Adrenal gland (tissue), 9 donors: ENCODE measurements at regions not wholly inside any gene's neighbourhood (a gene's known extent, or its start where the extent isn't known, plus 50 kb on each side); places are given as distances from the start of the nearest gene placed in this dataset.
"Not testable (repeated sequence)": the region's sequence is repeated elsewhere in the genome, so short reads cannot be mapped to it uniquely, and the experiment has no call there.

Experiments used
- DNase-seq, 7 donors: peaks; one replicate each; pipeline ENCODE4 v3.0.0-alpha.2; 2019 to 2020
- H3K27ac ChIP-seq, 5 donors: fragments of 200-600 bp; sonication (generic) in 4 of 5; 1 replicate in 3 of 5; 2 replicates in 2 of 5; pipeline versions ENCODE4 v1.5.1 to v1.8.0; 2016 to 2020; ENCODE audit warnings: mild to moderate bottlenecking in 1 of 5
- H3K27me3 ChIP-seq: fragments of 200-600 bp; 2 replicates; pipeline ENCODE4 v1.8.0; 2021
- H3K36me3 ChIP-seq, 2 donors: fragments of 200-600 bp; replicated peaks in 1 of 2; 1 replicate in 1 of 2; 2 replicates in 1 of 2; pipeline versions ENCODE4 v1.5.1 to v1.8.0; 2018 to 2022
- H3K4me1 ChIP-seq, 2 donors: fragments of 200-600 bp; replicated peaks in 1 of 2; 1 replicate in 1 of 2; 2 replicates in 1 of 2; pipeline versions ENCODE4 v1.5.1 to v1.8.0; 2018 to 2021
- H3K4me3 ChIP-seq, 4 donors: fragments of 200-600 bp; sonication (generic) in 3 of 4; one replicate each; pipeline ENCODE4 v1.5.1; 2016 to 2018
- H3K9me3 ChIP-seq, 3 donors: fragments of 200-600 bp; sonication (generic) in 1 of 3; replicated peaks in 1 of 3; 1 replicate in 2 of 3; 2 replicates in 1 of 3; pipeline versions ENCODE4 v1.5.1 to v1.8.0; 2016 to 2021
- CTCF ChIP-seq, 6 experiments: fragments of 450-650 bp in 4 of 6; fragments of 200-600 bp in 2 of 6; sonication (generic) in 1 of 6; IDR thresholded peaks; 1 replicate in 5 of 6; 2 replicates in 1 of 6; pipeline versions ENCODE4 v1.5.1 to v1.8.0; 2016 to 2021; ENCODE audit warnings: antibody characterized with exemption in 6 of 6, mild to moderate bottlenecking in 2 of 6, moderate library complexity in 1 of 6
- POLR2A ChIP-seq, 2 donors: fragments of 450-650 bp; IDR thresholded peaks; one replicate each; pipeline ENCODE4 v1.6.1; 2017; ENCODE audit warnings: antibody characterized with exemption in 2 of 2, mild to moderate bottlenecking in 2 of 2, moderate library complexity in 1 of 2
- WGBS, 4 donors: extraction: QIAGEN DNeasy Blood & Tissue Kit in 2 of 4; methylation state at CpG; one replicate each; pipeline versions ENCODE4 v1.1.5 to v1.1.7; 2013 to 2017; 5-methylcytosine and 5-hydroxymethylcytosine counted together
- intact Hi-C, 2 donors: fragments of 100-400 bp; cut with DNase I; formaldehyde crosslinking; loops; one replicate each; pipeline versions ENCODE4 v1.14.1 to v1.15.0; 2022 to 2023
- donor health status: healthy with polysubstance abuse.
- donor health status: Bipolar disorder and iron deficiency.
- donor health status: DM: yes; HTN: yes; CAD: no.
- donor health status: DM: no; HTN: no; CAD: no.
- donor health status: DM: no; HTN: no; CAD: no.

GRCh38 chr3:145906301-145906700, 254.7 kb downstream of the PLOD2 start:
- no peaks in the 10 kb centered on the region for H3K27me3 ChIP-seq
- H3K4me3 ChIP-seq, result no peak overlapping the region
- TF ChIP-seq CTCF (IDR thresholded peaks at IDR 0.05) (no peak), POLR2A (IDR thresholded peaks at IDR 0.05) (no peak)
- intact Hi-C loops, result no loop called here
- no peaks in the 10 kb centered on the region for H3K4me1 ChIP-seq
- no peaks in the 10 kb centered on the region for H3K36me3 ChIP-seq
- no peak overlapping the region for H3K27ac ChIP-seq
- DNase-seq, result no peak
- H3K9me3 ChIP-seq, result no peaks in the 10 kb centered on the region

- intact Hi-C loops, result no loop called here
- 83 to 90% (median 87%) methylated on average over 2 of the region's 2 CpGs for WGBS, 4 donors
- Histone ChIP-seq H3K4me1 (no peaks in the 10 kb centered on the region), H3K27me3 (no peaks in the 10 kb centered on the region), H3K4me3 (no peak overlapping the region), H3K27ac (no peak overlapping the region), H3K36me3 (no peaks in the 10 kb centered on the region), H3K9me3 (no peaks in the 10 kb centered on the region)
- TF ChIP-seq CTCF (IDR thresholded peaks at IDR 0.05), result no peak
- no peak for TF ChIP-seq POLR2A (IDR thresholded peaks at IDR 0.05)
- DNase-seq, result no peak
Observed at GRCh38 chr3:145906755-145907154, 254.2 kb downstream of the PLOD2 start.

- WGBS, 4 donors, result 69 to 89% (median 79%) methylated on average over 2 of the region's 2 CpGs
- TF ChIP-seq POLR2A (IDR thresholded peaks at IDR 0.05), result no peak
- no peak for TF ChIP-seq CTCF (IDR thresholded peaks at IDR 0.05)
- H3K9me3 ChIP-seq, result no peaks in the 10 kb centered on the region
Observed at GRCh38 chr3:145911016-145911415, 250.0 kb downstream of the PLOD2 start.

GRCh38 chr3:145915787-145916186, 245.2 kb downstream of the PLOD2 start:
- WGBS, 4 donors, result 62 to 75% (median 69%) methylated on average over 3 of the region's 3 CpGs
- no peak overlapping the region for H3K27ac ChIP-seq
- DNase-seq, result no peak
- H3K9me3 ChIP-seq, result no peaks in the 10 kb centered on the region
- H3K4me3 ChIP-seq, result no peak overlapping the region
- no peaks in the 10 kb centered on the region for H3K27me3 ChIP-seq
- H3K4me1 ChIP-seq, result no peaks in the 10 kb centered on the region
- TF ChIP-seq CTCF (IDR thresholded peaks at IDR 0.05), result no peak
- no peak for TF ChIP-seq POLR2A (IDR thresholded peaks at IDR 0.05)
- H3K36me3 ChIP-seq, result no peaks in the 10 kb centered on the region
- intact Hi-C loops, result no loop called here

More at GRCh38 chr3:145911016-145911415, 250.0 kb downstream of the PLOD2 start:
- Histone ChIP-seq H3K27me3 (no peaks in the 10 kb centered on the region), H3K4me3 (no peak overlapping the region), H3K36me3 (no peaks in the 10 kb centered on the region), H3K4me1 (no peaks in the 10 kb centered on the region), H3K27ac (no peak overlapping the region)
- DNase-seq, result no peak
- intact Hi-C loops, result no loop called here

- H3K27ac ChIP-seq, H3K27me3 ChIP-seq, H3K4me1 ChIP-seq, H3K4me3 ChIP-seq, DNase-seq, H3K9me3 ChIP-seq, intact Hi-C loops, H3K36me3 ChIP-seq: not testable (repeated sequence)
- WGBS, 4 donors, result 77 to 91% (median 84%) methylated on average over 2 to 11 of the region's 21 CpGs
Observed at GRCh38 chr3:145927736-145928135, 233.2 kb downstream of the PLOD2 start.
